Keratinocyte (primary cell): ENCODE measurements at regions not wholly inside any gene's neighbourhood (a gene's known extent, or its start where the extent isn't known, plus 50 kb on each side); places are given as distances from the start of the nearest gene placed in this dataset.
"Not testable (repeated sequence)": the region's sequence is repeated elsewhere in the genome, so short reads cannot be mapped to it uniquely, and the experiment has no call there.

Experiments
- DNase-seq: peaks from one replicate; pipeline ENCODE4 v3.0.0-alpha.2; 2011; ENCODE audit warnings: low read depth, missing footprints, low spot score
- FAIRE-seq: peaks from 2 replicates; lab custom pipeline; 2011; peaks lifted over from hg19 to GRCh38; lab: Jason Lieb, UNC
- H2AFZ ChIP-seq: 2 replicates; pipeline ENCODE4 v1.6.0; 2012; ENCODE audit warnings: low read length, control low read depth, inconsistent platforms; ENCODE audit not compliant: control insufficient read depth
- H3K27ac ChIP-seq: 2 replicates; pipeline ENCODE4 v1.5.1; 2011; ENCODE audit warnings: low read length; ENCODE audit not compliant: control insufficient read depth, insufficient read depth
- H3K27me3 ChIP-seq: 3 replicates; pipeline ENCODE4 v1.6.0; 2011; ENCODE audit warnings: low read length; ENCODE audit not compliant: control insufficient read depth, insufficient read depth; ENCODE audit errors: extremely low read depth
- H3K36me3 ChIP-seq, 2 experiments: 2 replicates in 1 of 2; 3 replicates in 1 of 2; pipeline ENCODE4 v1.5.1; 2011; ENCODE audit warnings: low read length in 2 of 2, mild to moderate bottlenecking in 1 of 2; ENCODE audit not compliant: control insufficient read depth in 2 of 2, insufficient read depth in 2 of 2; ENCODE audit errors: extremely low read depth in 1 of 2
- H3K4me1 ChIP-seq: 3 replicates; pipeline ENCODE4 v1.5.1; 2011; ENCODE audit warnings: low read length; ENCODE audit not compliant: control insufficient read depth, insufficient read depth; ENCODE audit errors: extremely low read depth
- H3K4me2 ChIP-seq: 3 replicates; pipeline ENCODE4 v1.6.0; 2011; ENCODE audit warnings: low read depth, low read length; ENCODE audit not compliant: control insufficient read depth, insufficient read depth; ENCODE audit errors: extremely low read depth
- H3K4me3 ChIP-seq, 3 experiments: fragments of 200-600 bp in 1 of 3; sonication (generic) in 1 of 3; 2 replicates in 2 of 3; 3 replicates in 1 of 3; pipeline ENCODE4 v1.5.1; 2011 to 2016; ENCODE audit warnings: low read length in 3 of 3, mild to moderate bottlenecking in 3 of 3, control low read depth in 2 of 3, inconsistent platforms in 1 of 3, low read depth in 1 of 3, mixed read lengths in 1 of 3, mixed run types in 1 of 3, moderate library complexity in 1 of 3; ENCODE audit not compliant: control insufficient read depth in 2 of 3, insufficient read depth in 2 of 3; ENCODE audit errors: extremely low read depth in 1 of 3
- H3K79me2 ChIP-seq: 2 replicates; pipeline ENCODE4 v1.6.0; 2012; ENCODE audit warnings: low read length; ENCODE audit not compliant: control insufficient read depth, insufficient read depth
- H3K9ac ChIP-seq: 3 replicates; pipeline ENCODE4 v1.6.0; 2011; ENCODE audit warnings: low read length; ENCODE audit not compliant: control insufficient read depth, insufficient read depth; ENCODE audit errors: extremely low read depth
- H3K9me1 ChIP-seq: 3 replicates; pipeline ENCODE4 v1.6.0; 2011; ENCODE audit warnings: low read length; ENCODE audit not compliant: control insufficient read depth, insufficient read depth; ENCODE audit errors: extremely low read depth
- H3K9me3 ChIP-seq: 2 replicates; pipeline ENCODE4 v1.5.1; 2012; ENCODE audit warnings: low read depth, low read length; ENCODE audit not compliant: control insufficient read depth
- H4K20me1 ChIP-seq: 3 replicates; pipeline ENCODE4 v1.6.0; 2011; ENCODE audit warnings: low read length; ENCODE audit not compliant: control insufficient read depth, insufficient read depth; ENCODE audit errors: extremely low read depth
- EZH2 ChIP-seq: IDR thresholded peaks from one replicate; pipeline ENCODE4 v1.6.1; 2012; ENCODE audit warnings: inconsistent platforms, mild to moderate bottlenecking, low read length, moderate library complexity
- dilution Hi-C: fragments of 300-500 bp; cut with MboI; formaldehyde crosslinking; loops from one replicate; pipeline ENCODE4 v1.7.0; 2020; ENCODE audit warnings: low sequenced_read_pairs; ENCODE audit not compliant: extremely low pct_ligation_motif_present
- TF ChIP-seq, protein P1 (sequence below), 3 experiments: IDR thresholded peaks in 1 of 3; conservative IDR thresholded peaks in 1 of 3; optimal IDR thresholded peaks in 1 of 3; 2 replicates in 2 of 3; 3 replicates in 1 of 3; pipeline versions ENCODE3 to v1.5.1; 2011; ENCODE audit warnings: low read length in 3 of 3, mild to moderate bottlenecking in 3 of 3, moderate library complexity in 2 of 3, control low read depth in 1 of 3, inconsistent platforms in 1 of 3; ENCODE audit not compliant: insufficient read depth in 2 of 3; ENCODE audit errors: extremely low read depth in 1 of 3

DNA sequence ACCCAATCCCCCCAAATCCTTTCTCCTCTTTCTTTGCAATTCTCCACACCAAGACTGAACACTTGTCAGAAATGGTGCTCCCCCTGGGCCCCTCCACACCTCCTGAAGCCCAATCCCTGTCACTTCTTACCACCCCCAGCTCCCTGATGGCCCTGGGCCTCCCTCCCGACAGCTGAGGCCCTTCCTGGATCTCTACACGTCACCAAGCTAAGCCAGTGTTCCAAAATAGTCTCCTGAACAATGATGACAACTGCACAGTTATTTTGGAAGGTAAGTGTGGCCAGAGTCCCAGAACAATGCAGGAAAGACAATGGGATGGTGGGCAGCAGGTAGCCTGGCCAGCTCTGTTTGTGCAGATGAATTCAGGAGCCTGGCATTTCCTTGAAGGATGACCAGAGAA is 63.7 kb upstream of the PRSS3 start:
- H4K20me1 ChIP-seq, result no peaks in the 10 kb centered on the region
- H3K4me2 ChIP-seq, result no peak overlapping the region
- FAIRE-seq (no peak), DNase-seq (no peak)
- H3K36me3 ChIP-seq, result no peaks in the 10 kb centered on the region
- no peak for TF ChIP-seq EZH2
- TF ChIP-seq, protein P1, sequence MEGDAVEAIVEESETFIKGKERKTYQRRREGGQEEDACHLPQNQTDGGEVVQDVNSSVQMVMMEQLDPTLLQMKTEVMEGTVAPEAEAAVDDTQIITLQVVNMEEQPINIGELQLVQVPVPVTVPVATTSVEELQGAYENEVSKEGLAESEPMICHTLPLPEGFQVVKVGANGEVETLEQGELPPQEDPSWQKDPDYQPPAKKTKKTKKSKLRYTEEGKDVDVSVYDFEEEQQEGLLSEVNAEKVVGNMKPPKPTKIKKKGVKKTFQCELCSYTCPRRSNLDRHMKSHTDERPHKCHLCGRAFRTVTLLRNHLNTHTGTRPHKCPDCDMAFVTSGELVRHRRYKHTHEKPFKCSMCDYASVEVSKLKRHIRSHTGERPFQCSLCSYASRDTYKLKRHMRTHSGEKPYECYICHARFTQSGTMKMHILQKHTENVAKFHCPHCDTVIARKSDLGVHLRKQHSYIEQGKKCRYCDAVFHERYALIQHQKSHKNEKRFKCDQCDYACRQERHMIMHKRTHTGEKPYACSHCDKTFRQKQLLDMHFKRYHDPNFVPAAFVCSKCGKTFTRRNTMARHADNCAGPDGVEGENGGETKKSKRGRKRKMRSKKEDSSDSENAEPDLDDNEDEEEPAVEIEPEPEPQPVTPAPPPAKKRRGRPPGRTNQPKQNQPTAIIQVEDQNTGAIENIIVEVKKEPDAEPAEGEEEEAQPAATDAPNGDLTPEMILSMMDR (optimal IDR thresholded peaks at IDR 0.05 in 1 of 3, IDR thresholded peaks at IDR 0.05 in 1 of 3, conservative IDR thresholded peaks at IDR 0.05 in 1 of 3; ENCODE audit: extremely low read depth in 1 of 3, insufficient read depth in 2 of 3, low read length in 3 of 3), result no peak
- no peak overlapping the region for H2AFZ ChIP-seq
- peaks cover 10% of the 10 kb centered on the region for H3K4me1 ChIP-seq
- no peaks in the 10 kb centered on the region for H3K9me3 ChIP-seq
- no peaks in the 10 kb centered on the region for H3K9me1 ChIP-seq
- no peaks in the 10 kb centered on the region for H3K79me2 ChIP-seq
- H3K27me3 ChIP-seq, result no peaks in the 10 kb centered on the region
- no peak overlapping the region for H3K27ac ChIP-seq
- H3K4me3 ChIP-seq, result no peak overlapping the region
- dilution Hi-C loops, result no loop called here
- no peak overlapping the region for H3K9ac ChIP-seq

DNA sequence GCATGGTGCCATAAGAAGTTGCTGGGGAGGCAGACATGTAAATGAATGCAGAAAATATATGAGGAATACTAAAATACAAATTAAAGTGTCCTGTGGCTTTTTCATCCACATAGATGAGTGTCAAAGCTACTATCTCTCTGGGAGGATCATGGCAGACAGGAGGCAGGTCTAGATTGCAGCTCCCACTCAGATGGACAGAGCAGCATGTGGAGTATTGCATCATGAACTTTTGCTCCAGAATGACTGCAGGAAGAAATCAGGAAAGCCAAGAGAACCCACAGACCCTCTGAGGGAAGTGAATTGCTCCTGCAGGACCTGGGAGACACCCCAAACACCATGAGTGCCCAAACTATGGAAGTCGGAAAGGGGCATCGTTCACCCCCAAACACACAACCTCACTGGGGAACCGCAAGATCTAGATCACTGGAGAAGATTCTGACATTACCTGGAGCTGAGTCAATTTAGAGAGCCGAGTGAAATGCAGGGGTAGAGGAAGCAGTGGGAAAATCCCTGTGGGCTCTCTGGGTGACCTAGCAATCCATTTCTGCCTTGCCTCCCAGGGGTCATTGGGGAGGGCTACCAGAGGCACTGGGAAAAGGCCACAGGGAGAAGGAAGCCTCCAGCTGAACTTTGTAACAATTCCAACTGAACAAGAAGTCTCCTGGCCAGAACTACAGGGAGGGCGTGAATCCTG is 61.0 kb upstream of the PRSS3 start:
- Histone ChIP-seq H3K9ac (peak overlapping the region; percentile 8), H2AFZ (peak overlapping the region; percentile 46), H3K4me1 (peaks cover 17% of the 10 kb centered on the region), H3K27ac (peak overlapping the region; percentile 16)
- H3K36me3 ChIP-seq, H3K9me1 ChIP-seq, H3K27me3 ChIP-seq, H4K20me1 ChIP-seq, H3K4me2 ChIP-seq, dilution Hi-C loops, H3K4me3 ChIP-seq, H3K9me3 ChIP-seq, DNase-seq, H3K79me2 ChIP-seq: not testable (repeated sequence)
- FAIRE-seq, result peak; percentile 26

DNA sequence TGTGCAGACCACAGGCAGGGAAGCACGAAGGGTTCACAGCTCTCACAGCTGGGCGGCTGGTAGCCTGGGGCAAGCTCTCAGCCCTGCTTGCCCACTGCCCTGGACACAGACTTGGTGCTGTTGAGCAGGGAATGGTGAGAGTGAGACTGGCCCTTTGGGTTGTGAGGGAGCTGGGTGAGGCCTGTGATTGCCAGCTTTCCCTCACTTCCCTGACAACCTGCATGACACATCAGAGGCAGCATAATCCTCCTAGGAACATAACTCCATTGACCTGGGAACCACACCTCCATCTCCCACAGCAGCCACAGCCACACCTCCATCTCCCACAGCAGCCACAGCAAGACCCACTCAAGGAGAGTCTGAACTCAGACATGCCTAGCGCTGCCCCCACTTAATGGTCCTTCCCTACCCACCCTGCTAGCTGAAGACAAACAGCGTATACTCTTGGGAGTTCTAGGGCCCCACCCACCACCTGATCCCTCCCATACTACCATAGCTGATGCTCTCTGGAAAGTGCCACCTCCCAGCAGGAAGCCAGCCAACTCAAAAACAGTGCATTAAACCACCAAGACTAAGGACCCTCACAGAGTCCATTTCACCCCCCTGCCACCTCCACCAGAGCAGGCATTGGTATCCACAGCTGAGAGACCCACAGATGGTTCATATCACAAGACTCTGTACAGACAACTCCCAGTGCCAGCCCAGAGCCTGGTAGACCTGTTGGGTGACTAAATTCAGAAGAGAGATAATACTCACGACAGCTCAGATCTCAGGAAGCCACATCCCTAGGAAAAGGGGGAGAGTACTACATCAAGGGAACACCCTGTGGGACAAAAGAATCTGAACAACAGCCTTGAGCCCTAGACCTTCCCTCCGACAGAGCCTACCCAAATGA is 60.2 kb upstream of the PRSS3 start:
- Histone ChIP-seq H3K9ac (peak overlapping the region; percentile 8), H2AFZ (peak overlapping the region; percentile 46), H3K4me1 (peaks cover 17% of the 10 kb centered on the region), H3K4me2 (peak overlapping the region; percentile 8), H3K27ac (peak overlapping the region; percentile 24)
- H3K9me3 ChIP-seq, H3K27me3 ChIP-seq, dilution Hi-C loops, DNase-seq, H3K36me3 ChIP-seq, H3K4me3 ChIP-seq, H3K9me1 ChIP-seq, H4K20me1 ChIP-seq, H3K79me2 ChIP-seq: not testable (repeated sequence)
- FAIRE-seq, result peak; percentile 84
